ENCODE measurements at regions not wholly inside any gene's neighbourhood (a gene's known extent, or its start where the extent isn't known, plus 50 kb on each side); places are given as distances from the start of the nearest gene placed in this dataset.

- 47% methylated on average over 2 of the region's 5 CpGs for WGBS (ENCODE audit: insufficient coverage, low coverage, low lambda C conversion rate, missing lambda C conversion rate)
- no peak for TF ChIP-seq POLR2A (IDR thresholded peaks at IDR 0.05)
- TF ChIP-seq, protein P1, sequence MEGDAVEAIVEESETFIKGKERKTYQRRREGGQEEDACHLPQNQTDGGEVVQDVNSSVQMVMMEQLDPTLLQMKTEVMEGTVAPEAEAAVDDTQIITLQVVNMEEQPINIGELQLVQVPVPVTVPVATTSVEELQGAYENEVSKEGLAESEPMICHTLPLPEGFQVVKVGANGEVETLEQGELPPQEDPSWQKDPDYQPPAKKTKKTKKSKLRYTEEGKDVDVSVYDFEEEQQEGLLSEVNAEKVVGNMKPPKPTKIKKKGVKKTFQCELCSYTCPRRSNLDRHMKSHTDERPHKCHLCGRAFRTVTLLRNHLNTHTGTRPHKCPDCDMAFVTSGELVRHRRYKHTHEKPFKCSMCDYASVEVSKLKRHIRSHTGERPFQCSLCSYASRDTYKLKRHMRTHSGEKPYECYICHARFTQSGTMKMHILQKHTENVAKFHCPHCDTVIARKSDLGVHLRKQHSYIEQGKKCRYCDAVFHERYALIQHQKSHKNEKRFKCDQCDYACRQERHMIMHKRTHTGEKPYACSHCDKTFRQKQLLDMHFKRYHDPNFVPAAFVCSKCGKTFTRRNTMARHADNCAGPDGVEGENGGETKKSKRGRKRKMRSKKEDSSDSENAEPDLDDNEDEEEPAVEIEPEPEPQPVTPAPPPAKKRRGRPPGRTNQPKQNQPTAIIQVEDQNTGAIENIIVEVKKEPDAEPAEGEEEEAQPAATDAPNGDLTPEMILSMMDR (IDR thresholded peaks at IDR 0.05): no peak
- Histone ChIP-seq H3K4me3 (no peak overlapping the region), H3K27ac (no peak overlapping the region), H3K4me1 (no peaks in the 10 kb centered on the region), H3K36me3 (no peaks in the 10 kb centered on the region), H3K9me3 (no peaks in the 10 kb centered on the region), H3K27me3 (no peaks in the 10 kb centered on the region)
- intact Hi-C loops (cut with DNase I): no loop called here
- ATAC-seq (no peak), DNase-seq (no peak)
These were observed 249.6 kb upstream of the B3GAT1 start for GRCh38 chr11:134661660-134662059.

DNA sequence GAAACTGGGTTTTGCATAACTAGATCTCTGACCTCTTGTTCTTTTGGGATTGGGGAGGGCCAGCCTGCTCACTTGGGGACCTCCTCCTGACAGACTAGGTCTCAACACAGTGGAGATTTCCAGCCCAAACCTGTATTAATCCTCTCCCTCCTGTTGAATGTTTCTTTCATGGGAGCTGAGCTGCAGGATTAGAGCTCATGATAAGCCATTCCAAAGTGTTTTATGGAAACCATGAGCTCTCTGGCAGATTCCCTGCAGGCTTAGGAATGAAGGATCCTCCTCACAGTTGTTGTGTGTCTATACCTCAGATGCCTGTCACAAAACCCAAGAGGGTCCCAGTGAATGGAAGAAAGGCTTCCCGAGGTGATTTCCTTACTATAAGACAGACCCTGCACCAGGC lies 248.4 kb upstream of the B3GAT1 start:
- no CpG with 5 or more reads among the region's 1 CpG for WGBS (ENCODE audit: insufficient coverage, low coverage, low lambda C conversion rate, missing lambda C conversion rate)
- no peaks in the 10 kb centered on the region for H3K27me3 ChIP-seq
- ATAC-seq (no peak), DNase-seq (peak in 1 of 3 donors; percentile 11)
- H3K4me1 ChIP-seq: no peaks in the 10 kb centered on the region
- no peak overlapping the region for H3K27ac ChIP-seq
- intact Hi-C loops (cut with DNase I): no loop called here
- TF ChIP-seq POLR2A (IDR thresholded peaks at IDR 0.05): no peak
- TF ChIP-seq, protein P1 (IDR thresholded peaks at IDR 0.05): no peak
- H3K9me3 ChIP-seq: no peaks in the 10 kb centered on the region
- no peak overlapping the region for H3K4me3 ChIP-seq
- no peaks in the 10 kb centered on the region for H3K36me3 ChIP-seq

GRCh38 chr11:134659882-134660281 lies 247.8 kb upstream of the B3GAT1 start:
- Histone ChIP-seq H3K36me3 (no peaks in the 10 kb centered on the region), H3K9me3 (no peaks in the 10 kb centered on the region), H3K27me3 (no peaks in the 10 kb centered on the region), H3K27ac (no peak overlapping the region), H3K4me3 (no peak overlapping the region), H3K4me1 (no peaks in the 10 kb centered on the region)
- WGBS (ENCODE audit: insufficient coverage, low coverage, low lambda C conversion rate, missing lambda C conversion rate): 84% methylated on average over 7 of the region's 8 CpGs
- ATAC-seq: no peak
- TF ChIP-seq, protein P1 (IDR thresholded peaks at IDR 0.05): no peak
- no peak for TF ChIP-seq POLR2A (IDR thresholded peaks at IDR 0.05)
- intact Hi-C loops (cut with DNase I): no loop called here
- peak in 1 of 3 donors; percentile 17 for DNase-seq

- TF ChIP-seq, protein P1 (IDR thresholded peaks at IDR 0.05): no peak
- TF ChIP-seq POLR2A (IDR thresholded peaks at IDR 0.05): no peak
- Histone ChIP-seq H3K4me1 (no peaks in the 10 kb centered on the region), H3K4me3 (no peak overlapping the region), H3K27ac (no peak overlapping the region), H3K27me3 (no peaks in the 10 kb centered on the region), H3K9me3 (no peaks in the 10 kb centered on the region), H3K36me3 (no peaks in the 10 kb centered on the region)
- DNase-seq (no peak), ATAC-seq (no peak)
- 83% methylated on average over 3 of the region's 4 CpGs for WGBS (ENCODE audit: insufficient coverage, low coverage, low lambda C conversion rate, missing lambda C conversion rate)
- intact Hi-C loops (cut with DNase I): no loop called here
These were observed 246.6 kb upstream of the B3GAT1 start for GRCh38 chr11:134658481-134659225.

Measured in right lobe of liver (tissue), 6 donors.